GM21723 (cell line): ENCODE measurements at regions not wholly inside any gene's neighbourhood (a gene's known extent, or its start where the extent isn't known, plus 50 kb on each side); places are given as distances from the start of the nearest gene placed in this dataset.

Source experiments
- ATAC-seq: cut with Tn5 transposase; IDR thresholded peaks from one replicate; pipeline ENCODE4 v1.9.1; 2021; ENCODE audit warnings: mild to moderate bottlenecking, moderate library complexity; ENCODE audit not compliant: unreplicated experiment

GRCh38 chr3:102176333-102177050, 258.3 kb upstream of the ZPLD1 start:
- no peak for ATAC-seq

GRCh38 chr3:102177075-102177755, 257.6 kb upstream of the ZPLD1 start:
- no peak for ATAC-seq

GRCh38 chr3:102178817-102179216, 256.0 kb upstream of the ZPLD1 start:
- ATAC-seq = no peak

- ATAC-seq = peak; percentile 63
These were observed 255.3 kb upstream of the ZPLD1 start for GRCh38 chr3:102179326-102180177.

- ATAC-seq = peak; percentile 39
These were observed 254.4 kb upstream of the ZPLD1 start for GRCh38 chr3:102180280-102180931.

- ATAC-seq = no peak
These were observed 253.5 kb upstream of the ZPLD1 start for GRCh38 chr3:102181175-102181920.

- no peak for ATAC-seq
These were observed 252.7 kb upstream of the ZPLD1 start for GRCh38 chr3:102182162-102182561.

GRCh38 chr3:102183186-102183585, 251.6 kb upstream of the ZPLD1 start:
- ATAC-seq = no peak

- no peak for ATAC-seq
These were observed 251.2 kb upstream of the ZPLD1 start for GRCh38 chr3:102183623-102184022.

GRCh38 chr3:102189541-102189940, 245.3 kb upstream of the ZPLD1 start:
- no peak for ATAC-seq

- ATAC-seq = no peak
These were observed 244.7 kb upstream of the ZPLD1 start for GRCh38 chr3:102189956-102190723.

GRCh38 chr3:102192575-102192974, 242.2 kb upstream of the ZPLD1 start:
- no peak for ATAC-seq

GRCh38 chr3:102193255-102193654, 241.6 kb upstream of the ZPLD1 start:
- no peak for ATAC-seq

- ATAC-seq = no peak
These were observed 240.8 kb upstream of the ZPLD1 start for GRCh38 chr3:102194001-102194400.

GRCh38 chr3:102194760-102195159, 240.1 kb upstream of the ZPLD1 start:
- ATAC-seq = peak; percentile 55

GRCh38 chr3:102195198-102195948, 239.4 kb upstream of the ZPLD1 start:
- peak; percentile 35 for ATAC-seq

- ATAC-seq = no peak
These were observed 234.7 kb upstream of the ZPLD1 start for GRCh38 chr3:102200126-102200525.

GRCh38 chr3:102200560-102200959, 234.3 kb upstream of the ZPLD1 start:
- no peak for ATAC-seq

- no peak for ATAC-seq
These were observed 229.2 kb upstream of the ZPLD1 start for GRCh38 chr3:102205647-102206046.
